Esophagus mucosa (tissue), 1 donor: ENCODE measurements at regions not wholly inside any gene's neighbourhood (a gene's known extent, or its start where the extent isn't known, plus 50 kb on each side); places are given as distances from the start of the nearest gene placed in this dataset.
"Not testable (repeated sequence)": the region's sequence is repeated elsewhere in the genome, so short reads cannot be mapped to it uniquely, and the experiment has no call there.

Source experiments
- ATAC-seq: fragments of 200-7000 bp; cut with Tn5 transposase; one replicate; pipeline ENCODE4 v1.9.1; 2020
- donor health status: DM: yes; HTN: yes; CAD: no.

- not testable (repeated sequence) for ATAC-seq
These were observed 60.5 kb upstream of the PSME4 start for GRCh38 chr2:54031288-54031687.

- ATAC-seq: no peak
These were observed 60.0 kb upstream of the PSME4 start for GRCh38 chr2:54030806-54031205.

- ATAC-seq: no peak
These were observed 59.6 kb upstream of the PSME4 start for GRCh38 chr2:54030396-54030741.

GRCh38 chr2:54029721-54030395 is 59.1 kb upstream of the PSME4 start:
- no peak for ATAC-seq

- ATAC-seq: not testable (repeated sequence)
These were observed 54.8 kb upstream of the PSME4 start for GRCh38 chr2:54025463-54026075.

GRCh38 chr2:54024576-54024975 is 53.8 kb upstream of the PSME4 start:
- no peak for ATAC-seq

- no peak for ATAC-seq
These were observed 50.9 kb upstream of the PSME4 start for GRCh38 chr2:54021702-54022101.

- ATAC-seq: no peak
These were observed 50.1 kb upstream of the PSME4 start for GRCh38 chr2:54020793-54021414.
